Central memory CD8-positive, alpha-beta T cell (primary cell): ENCODE measurements at regions not wholly inside any gene's neighbourhood (a gene's known extent, or its start where the extent isn't known, plus 50 kb on each side); places are given as distances from the start of the nearest gene placed in this dataset.
"Not testable (repeated sequence)": the region's sequence is repeated elsewhere in the genome, so short reads cannot be mapped to it uniquely, and the experiment has no call there.

Source experiments
- ATAC-seq: fragments of 150-1000 bp; cut with Tn5 transposase; replicated peaks from 2 replicates; pipeline ENCODE4 v1.10.0; 2022; ENCODE audit warnings: mild to moderate bottlenecking, moderate FRiP score, moderate number of reproducible peaks; ENCODE audit not compliant: poor library complexity, severe bottlenecking; ENCODE audit errors: extremely low read depth
- DNase-seq, 2 donors: peaks; one replicate each; pipeline ENCODE4 v3.0.0; 2021; ENCODE audit warnings: low spot score in 2 of 2
- H3K27ac Mint-ChIP-seq: one replicate; pipeline ENCODE4 v1.8.0; 2022; ENCODE audit warnings: low read depth, mild to moderate bottlenecking, moderate library complexity, mixed read lengths
- H3K27me3 Mint-ChIP-seq: one replicate; pipeline ENCODE4 v1.8.0; 2022; ENCODE audit warnings: mixed read lengths
- H3K36me3 Mint-ChIP-seq: one replicate; pipeline ENCODE4 v1.8.0; 2022; ENCODE audit warnings: mild to moderate bottlenecking, moderate library complexity, mixed read lengths; ENCODE audit not compliant: insufficient read depth
- H3K4me1 Mint-ChIP-seq: one replicate; pipeline ENCODE4 v1.8.0; 2022; ENCODE audit warnings: mixed read lengths
- H3K4me3 Mint-ChIP-seq: one replicate; pipeline ENCODE4 v1.8.0; 2022; ENCODE audit warnings: mild to moderate bottlenecking, moderate library complexity, mixed read lengths
- H3K9me3 Mint-ChIP-seq: one replicate; pipeline ENCODE4 v1.8.0; 2022; ENCODE audit warnings: mixed read lengths

DNA sequence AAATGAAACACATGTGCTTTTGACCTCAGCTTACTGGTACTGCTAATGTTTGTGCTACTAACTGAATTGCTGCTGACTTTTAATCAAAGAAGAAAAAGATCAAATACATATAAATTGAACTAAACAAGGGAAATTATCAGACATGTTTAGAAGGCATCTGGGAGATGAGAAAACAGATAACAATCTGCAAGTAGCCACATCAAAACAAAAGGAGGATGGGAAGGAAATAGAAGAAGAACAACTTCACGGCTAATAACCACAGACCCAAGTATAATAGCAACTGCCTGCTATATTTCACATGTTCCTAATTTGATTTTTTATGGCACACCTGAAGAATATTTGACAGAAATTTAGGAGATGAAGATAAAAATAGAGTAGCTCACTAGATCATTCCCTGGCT is 542.6 kb upstream of the SYT4 start:
- H3K36me3 Mint-ChIP-seq = no peaks in the 10 kb centered on the region
- peaks cover 10% of the 10 kb centered on the region for H3K9me3 Mint-ChIP-seq
- DNase-seq (no peak), ATAC-seq (no peak)
- H3K4me3 Mint-ChIP-seq = no peak overlapping the region
- H3K27ac Mint-ChIP-seq = no peak overlapping the region
- H3K4me1 Mint-ChIP-seq = no peaks in the 10 kb centered on the region
- no peaks in the 10 kb centered on the region for H3K27me3 Mint-ChIP-seq

DNA sequence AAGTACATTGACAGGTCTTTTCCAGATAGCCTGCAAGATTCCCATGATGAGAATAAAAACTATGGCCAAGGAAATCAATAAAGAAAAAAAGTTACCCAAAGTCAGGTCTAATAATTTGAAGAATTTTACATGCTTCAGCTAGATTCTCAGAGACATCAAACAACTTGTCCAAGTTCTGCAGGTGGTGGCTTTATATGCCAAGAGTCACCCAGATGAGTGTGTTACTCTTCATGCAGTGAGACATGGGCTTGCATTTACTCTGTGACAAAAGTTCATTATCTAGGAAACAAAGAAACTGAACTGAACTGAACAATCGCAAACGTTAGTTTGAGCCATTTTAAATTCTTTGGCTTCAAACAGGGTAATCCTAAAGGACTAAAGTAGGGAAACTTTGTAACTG is 548.5 kb upstream of the SYT4 start:
- Mint-ChIP-seq H3K4me3 (no peak overlapping the region), H3K27me3 (no peaks in the 10 kb centered on the region), H3K4me1 (no peaks in the 10 kb centered on the region)

DNA sequence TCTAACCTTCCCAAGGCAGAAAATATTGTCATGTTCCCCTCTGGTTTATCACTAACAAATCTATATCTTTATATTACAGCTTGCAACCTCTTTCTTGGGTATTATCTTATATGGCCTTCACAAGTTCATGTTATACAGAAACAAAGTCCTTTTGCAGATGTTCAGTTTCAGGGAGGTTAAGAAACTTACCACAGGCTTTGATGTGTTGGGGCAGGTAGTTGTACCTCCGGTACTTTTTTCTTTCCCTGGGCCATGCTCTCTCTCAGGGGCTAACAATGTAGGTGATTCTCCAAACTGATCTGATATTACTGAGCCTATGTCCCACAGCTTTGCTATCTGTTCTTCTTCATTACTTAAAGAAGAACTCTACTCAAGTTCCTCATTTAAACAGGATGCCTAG is 548.9 kb upstream of the SYT4 start:
- Mint-ChIP-seq H3K4me1 (no peaks in the 10 kb centered on the region), H3K36me3 (no peaks in the 10 kb centered on the region), H3K27me3 (no peaks in the 10 kb centered on the region), H3K9me3 (peaks cover 13% of the 10 kb centered on the region), H3K4me3 (no peak overlapping the region), H3K27ac (no peak overlapping the region)
- DNase-seq (no peak), ATAC-seq (no peak)

More for the DNA sequence above, 548.5 kb upstream of the SYT4 start:
- H3K36me3 Mint-ChIP-seq = no peaks in the 10 kb centered on the region
- DNase-seq = no peak
- no peak for ATAC-seq
- peaks cover 13% of the 10 kb centered on the region for H3K9me3 Mint-ChIP-seq
- no peak overlapping the region for H3K27ac Mint-ChIP-seq

DNA sequence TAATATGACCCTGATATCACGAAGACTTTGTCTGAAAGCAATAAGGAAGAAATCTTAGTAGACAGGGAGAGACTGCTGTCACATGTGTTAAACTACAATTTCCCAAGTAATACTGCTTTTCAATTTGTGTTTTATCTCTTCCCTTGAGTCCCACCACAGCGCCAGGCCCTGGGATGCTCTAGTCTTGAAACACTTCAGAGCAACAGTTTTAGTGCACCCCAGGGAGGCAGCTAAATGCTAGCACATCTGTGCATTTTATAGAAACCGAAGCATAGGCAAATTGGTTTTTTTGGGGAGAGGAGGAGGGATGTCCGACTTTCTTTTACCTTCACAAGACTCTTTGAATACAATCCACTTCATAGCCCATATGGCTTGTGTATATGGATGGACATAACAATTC is 550.0 kb upstream of the SYT4 start:
- Mint-ChIP-seq H3K4me1 (no peaks in the 10 kb centered on the region), H3K9me3 (peaks cover 13% of the 10 kb centered on the region), H3K36me3 (no peaks in the 10 kb centered on the region), H3K4me3 (no peak overlapping the region), H3K27me3 (no peaks in the 10 kb centered on the region), H3K27ac (no peak overlapping the region)
- ATAC-seq (no peak), DNase-seq (no peak)

DNA sequence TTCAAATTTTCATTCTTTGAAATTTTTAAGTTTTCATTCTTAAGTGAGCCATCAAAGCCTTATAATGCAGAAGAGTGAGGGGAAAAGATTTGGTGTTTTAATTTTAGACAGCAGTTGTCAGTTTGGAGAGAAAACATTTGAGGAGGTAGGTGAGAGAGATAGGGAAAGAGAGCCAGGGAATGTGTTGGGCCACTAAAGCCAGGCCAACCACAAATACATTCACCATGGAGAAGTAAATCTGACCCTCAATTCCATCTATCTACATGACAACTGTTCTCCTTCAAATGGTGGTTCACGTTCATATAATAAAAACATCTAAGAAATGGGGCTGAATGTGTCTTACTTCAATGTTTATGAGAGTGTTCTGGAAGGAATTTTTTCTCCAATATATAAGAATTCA is 553.0 kb upstream of the SYT4 start:
- Mint-ChIP-seq H3K9me3 (peaks cover 7% of the 10 kb centered on the region), H3K36me3 (no peaks in the 10 kb centered on the region), H3K27ac (no peak overlapping the region), H3K4me3 (no peak overlapping the region), H3K4me1 (no peaks in the 10 kb centered on the region), H3K27me3 (no peaks in the 10 kb centered on the region)
- no peak for ATAC-seq
- no peak for DNase-seq

DNA sequence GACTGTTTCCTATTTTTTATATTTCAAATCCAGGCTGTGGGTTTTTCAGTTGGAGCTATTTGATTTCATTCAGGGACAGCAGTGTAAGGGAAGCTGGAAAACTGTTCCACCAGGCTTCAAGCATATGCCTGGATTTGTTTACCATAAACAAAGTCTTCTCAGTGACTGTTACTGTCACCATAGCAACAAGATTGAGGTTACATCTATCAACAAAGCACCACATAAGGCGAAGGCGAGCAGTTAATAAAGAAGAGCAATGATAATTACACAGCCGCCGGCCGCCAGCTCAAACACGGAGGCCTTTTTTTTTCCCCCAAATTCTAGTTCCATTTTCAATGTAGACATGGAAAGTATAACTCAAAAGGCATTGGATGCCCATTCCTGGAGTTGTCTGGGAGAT is 553.7 kb upstream of the SYT4 start:
- Mint-ChIP-seq H3K36me3 (no peaks in the 10 kb centered on the region), H3K27ac (no peak overlapping the region), H3K9me3 (peaks cover 7% of the 10 kb centered on the region), H3K4me3 (no peak overlapping the region), H3K27me3 (no peaks in the 10 kb centered on the region), H3K4me1 (no peaks in the 10 kb centered on the region)
- ATAC-seq = no peak
- no peak for DNase-seq

DNA sequence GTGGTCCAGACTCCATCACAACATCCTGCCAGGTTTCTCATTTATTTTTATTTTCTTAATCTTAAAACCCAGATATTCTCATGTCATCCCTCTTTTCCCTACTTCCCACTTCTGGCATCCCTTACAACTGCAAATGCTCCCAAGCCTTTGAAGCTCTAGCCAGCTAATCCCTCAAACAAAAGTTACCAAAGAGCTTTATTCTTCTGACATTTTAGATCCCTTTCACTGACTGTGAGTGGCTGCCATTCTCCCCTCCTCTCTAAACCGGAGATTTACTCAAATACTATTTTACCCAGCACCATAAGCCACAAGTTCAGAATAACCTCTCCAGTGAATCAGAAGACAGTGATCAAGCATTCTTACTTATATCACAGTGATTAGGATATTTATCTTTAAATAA is 569.0 kb upstream of the SYT4 start:
- Mint-ChIP-seq H3K27ac (no peak overlapping the region), H3K4me3 (no peak overlapping the region), H3K36me3 (no peaks in the 10 kb centered on the region), H3K27me3 (no peaks in the 10 kb centered on the region), H3K9me3 (no peaks in the 10 kb centered on the region), H3K4me1 (no peaks in the 10 kb centered on the region)
- no peak for DNase-seq
- ATAC-seq = no peak

DNA sequence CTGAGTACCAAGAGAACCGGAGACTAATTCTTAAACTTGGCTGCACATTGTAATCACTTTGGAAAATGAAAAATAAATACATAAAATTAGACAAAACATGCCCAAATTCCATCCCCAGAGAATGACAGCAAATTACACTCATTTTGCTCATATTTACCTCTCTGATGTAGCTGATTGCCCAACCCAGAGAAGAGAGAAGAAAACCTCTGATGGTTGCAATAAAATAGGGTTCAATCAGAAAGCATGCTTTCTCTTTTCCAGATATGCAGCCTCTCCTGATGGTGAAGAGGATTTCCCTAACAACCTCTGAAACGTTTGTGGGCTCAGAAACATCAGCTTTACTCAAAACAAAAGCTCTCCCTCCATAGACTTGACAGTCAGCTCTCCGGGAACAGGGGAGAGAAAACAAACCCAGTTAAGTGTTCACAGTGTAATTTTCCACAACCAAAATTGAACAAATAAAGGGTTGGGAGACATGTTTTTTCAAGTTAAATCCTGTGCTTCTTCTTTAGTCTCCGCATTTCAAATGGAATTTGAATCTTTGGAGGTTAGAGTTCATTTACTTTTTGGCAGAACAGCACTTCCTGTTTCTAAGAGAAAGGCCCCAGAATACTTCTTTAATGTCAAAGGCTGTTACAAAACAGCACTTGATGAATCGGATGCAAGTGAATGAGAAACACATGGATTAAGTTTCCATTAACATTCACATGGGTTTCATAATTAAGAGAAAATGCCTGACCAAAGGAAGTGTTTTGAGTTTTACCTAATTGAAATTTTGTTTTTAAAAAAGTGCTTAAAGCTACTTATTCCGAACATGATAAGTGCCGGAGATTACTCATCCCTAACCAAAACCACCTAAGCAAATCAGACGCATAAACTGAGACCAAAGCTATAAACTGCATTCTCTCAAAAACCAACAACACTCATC is 570.1 kb upstream of the SYT4 start:
- H3K27ac Mint-ChIP-seq = no peak overlapping the region
- DNase-seq (no peak), ATAC-seq (no peak)
- no peaks in the 10 kb centered on the region for H3K36me3 Mint-ChIP-seq
- no peak overlapping the region for H3K4me3 Mint-ChIP-seq
- no peaks in the 10 kb centered on the region for H3K4me1 Mint-ChIP-seq
- peaks cover 2% of the 10 kb centered on the region for H3K9me3 Mint-ChIP-seq
- no peaks in the 10 kb centered on the region for H3K27me3 Mint-ChIP-seq

DNA sequence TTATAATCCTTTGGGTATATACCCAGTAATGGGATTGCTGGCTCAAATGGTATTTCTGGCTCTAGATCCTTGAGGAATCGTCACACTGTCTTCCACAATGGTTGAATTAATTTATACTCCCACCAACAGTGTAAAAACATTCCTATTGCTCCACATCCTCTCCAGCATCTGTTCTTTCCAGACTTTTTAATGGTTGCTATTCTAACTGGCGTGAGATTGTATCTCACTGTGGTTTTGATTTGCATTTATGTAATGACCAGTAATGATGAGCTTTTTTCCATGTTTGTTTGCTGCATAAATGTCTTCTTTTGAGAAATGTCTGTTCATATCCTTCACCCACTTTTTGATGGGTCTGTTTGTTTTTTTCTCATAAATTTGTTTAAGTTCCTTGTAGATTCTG is 572.5 kb upstream of the SYT4 start:
- H3K4me1 Mint-ChIP-seq, ATAC-seq, H3K36me3 Mint-ChIP-seq, H3K4me3 Mint-ChIP-seq, DNase-seq, H3K27me3 Mint-ChIP-seq, H3K9me3 Mint-ChIP-seq, H3K27ac Mint-ChIP-seq: not testable (repeated sequence)

DNA sequence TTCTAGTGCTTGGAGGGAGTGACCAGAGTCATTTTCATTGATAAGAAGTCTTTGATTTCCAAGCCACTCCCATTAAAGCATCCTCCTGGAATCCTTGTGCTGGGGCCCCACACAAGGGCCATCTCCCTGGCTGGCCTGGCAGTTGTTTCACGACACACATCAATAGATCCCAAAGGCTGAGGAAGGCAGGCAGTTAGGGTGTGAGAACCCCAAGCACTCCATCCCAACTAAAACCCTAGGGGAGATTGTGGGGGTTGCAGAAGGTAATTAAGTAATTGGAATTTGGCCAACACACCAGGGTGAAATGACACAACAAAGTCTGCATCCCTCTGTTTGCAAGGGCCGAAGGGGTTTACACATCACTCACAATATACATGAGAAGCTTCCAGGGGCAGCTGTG is 578.1 kb upstream of the SYT4 start:
- DNase-seq (no peak), ATAC-seq (no peak)
- no peaks in the 10 kb centered on the region for H3K36me3 Mint-ChIP-seq
- H3K27ac Mint-ChIP-seq = no peak overlapping the region
- H3K4me3 Mint-ChIP-seq = no peak overlapping the region
- no peaks in the 10 kb centered on the region for H3K4me1 Mint-ChIP-seq
- peaks cover 9% of the 10 kb centered on the region for H3K9me3 Mint-ChIP-seq
- H3K27me3 Mint-ChIP-seq = no peaks in the 10 kb centered on the region

DNA sequence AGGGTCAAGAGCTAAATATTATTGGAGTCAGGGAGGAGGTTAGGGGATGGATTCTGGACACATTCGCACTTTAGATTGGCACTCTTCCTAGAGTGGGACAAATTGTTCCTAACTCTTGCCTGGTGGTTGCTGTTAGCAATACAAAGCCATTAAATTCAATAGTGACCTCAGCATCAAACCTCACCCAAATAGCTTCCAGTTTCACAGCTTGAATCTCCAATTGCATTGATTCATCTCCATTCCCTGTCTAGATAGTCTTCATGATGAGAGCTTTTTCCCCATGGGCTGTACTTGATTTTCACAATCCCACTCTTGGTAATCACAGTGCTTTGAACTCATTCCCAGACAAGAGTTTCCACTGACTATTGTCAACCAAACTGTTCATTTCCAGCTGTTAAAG is 585.9 kb upstream of the SYT4 start:
- Mint-ChIP-seq H3K4me1 (no peaks in the 10 kb centered on the region), H3K9me3 (peaks cover 24% of the 10 kb centered on the region), H3K27ac (no peak overlapping the region), H3K27me3 (no peaks in the 10 kb centered on the region), H3K4me3 (no peak overlapping the region), H3K36me3 (no peaks in the 10 kb centered on the region)
- DNase-seq (no peak), ATAC-seq (no peak)

DNA sequence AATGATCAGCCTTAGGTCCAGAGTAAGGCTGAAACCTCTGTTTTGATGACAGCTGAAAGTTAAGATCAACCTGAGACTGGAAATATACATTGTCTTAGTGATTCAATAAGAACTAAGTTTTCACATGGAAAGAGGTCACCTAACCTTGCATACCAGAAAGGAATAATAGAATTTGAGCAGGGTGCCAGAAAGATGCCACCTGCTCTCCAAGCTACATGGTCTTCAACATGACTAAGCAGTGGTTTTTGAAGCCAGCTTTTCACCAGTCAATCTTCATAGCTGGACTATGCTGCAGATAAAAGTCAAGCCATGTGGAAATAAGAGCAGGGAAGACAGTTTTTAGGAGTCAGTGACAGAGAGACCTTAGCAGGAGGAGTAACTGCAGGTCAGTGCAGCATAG is 589.4 kb upstream of the SYT4 start:
- H3K27ac Mint-ChIP-seq = no peak overlapping the region
- ATAC-seq (no peak), DNase-seq (no peak)
- H3K4me1 Mint-ChIP-seq = no peaks in the 10 kb centered on the region
- H3K9me3 Mint-ChIP-seq = peaks cover 15% of the 10 kb centered on the region
- no peaks in the 10 kb centered on the region for H3K36me3 Mint-ChIP-seq
- no peak overlapping the region for H3K4me3 Mint-ChIP-seq
- H3K27me3 Mint-ChIP-seq = no peaks in the 10 kb centered on the region

DNA sequence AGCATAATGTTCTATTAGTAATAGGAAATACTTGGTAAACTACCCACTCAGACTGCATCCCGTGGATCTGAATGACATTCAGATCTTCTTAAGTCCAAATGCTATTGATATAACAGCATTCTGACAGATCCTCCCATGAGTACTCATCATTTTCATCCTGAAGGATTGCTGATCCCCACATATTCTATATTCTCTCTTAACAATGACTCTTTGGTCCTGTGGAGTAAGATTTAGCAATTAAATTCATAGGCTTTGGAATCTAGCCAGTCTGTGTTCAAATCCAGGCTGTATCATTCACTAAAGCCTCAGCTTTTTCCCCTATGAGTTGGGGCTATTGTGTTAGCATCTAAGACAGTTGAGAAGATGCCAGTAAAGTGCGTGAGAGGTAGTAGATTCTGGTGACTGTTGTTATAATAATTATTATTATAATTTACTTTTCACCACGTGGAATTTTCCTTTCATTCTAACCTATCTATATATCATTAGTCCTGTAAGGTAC is 591.3 kb upstream of the SYT4 start:
- no peak overlapping the region for H3K27ac Mint-ChIP-seq
- ATAC-seq (no peak), DNase-seq (no peak)
- H3K36me3 Mint-ChIP-seq = no peaks in the 10 kb centered on the region
- no peaks in the 10 kb centered on the region for H3K4me1 Mint-ChIP-seq
- H3K9me3 Mint-ChIP-seq = peaks cover 15% of the 10 kb centered on the region
- H3K27me3 Mint-ChIP-seq = no peaks in the 10 kb centered on the region
- no peak overlapping the region for H3K4me3 Mint-ChIP-seq
